DND-41 (cell line): ENCODE measurements at regions not wholly inside any gene's neighbourhood (a gene's known extent, or its start where the extent isn't known, plus 50 kb on each side); places are given as distances from the start of the nearest gene placed in this dataset.
"Not testable (repeated sequence)": the region's sequence is repeated elsewhere in the genome, so short reads cannot be mapped to it uniquely, and the experiment has no call there.

ENCODE experiments used
- ATAC-seq: fragments of 200-7000 bp; cut with Tn5 transposase; 3 replicates; pipeline ENCODE4 v1.9.1; 2021; ENCODE audit warnings: low read depth; ENCODE audit not compliant: insufficient read depth
- DNase-seq: peaks from one replicate; pipeline ENCODE4 v3.0.0-alpha.2; 2020
- H2AFZ ChIP-seq: 2 replicates; pipeline ENCODE4 v1.6.0; 2012; ENCODE audit warnings: low read depth, low read length
- H3K27ac ChIP-seq: 2 replicates; pipeline ENCODE4 v1.5.1; 2012; ENCODE audit warnings: low read length, inconsistent platforms
- H3K27me3 ChIP-seq: fragments of 200-600 bp; sonication (generic); 2 replicates; pipeline ENCODE4 v1.6.0; 2012; ENCODE audit warnings: low read length, mild to moderate bottlenecking, inconsistent platforms; ENCODE audit not compliant: insufficient read depth, poor library complexity
- H3K36me3 ChIP-seq: 2 replicates; pipeline ENCODE4 v1.5.1; 2012; ENCODE audit warnings: low read length, inconsistent platforms; ENCODE audit not compliant: insufficient read depth
- H3K4me1 ChIP-seq: 2 replicates; pipeline ENCODE4 v1.5.1; 2012; ENCODE audit warnings: mild to moderate bottlenecking, low read length; ENCODE audit not compliant: insufficient read depth
- H3K4me2 ChIP-seq: 2 replicates; pipeline ENCODE4 v1.6.0; 2012; ENCODE audit warnings: mild to moderate bottlenecking, moderate library complexity, low read length, inconsistent platforms; ENCODE audit not compliant: insufficient read depth
- H3K4me3 ChIP-seq, 2 experiments: fragments of 200-600 bp in 1 of 2; shearing (Covaris generic) in 1 of 2; 2 replicates each; pipeline ENCODE4 v1.5.1; 2012 to 2016; ENCODE audit warnings: inconsistent platforms in 2 of 2, low read length in 2 of 2, mild to moderate bottlenecking in 2 of 2, low read depth in 1 of 2, moderate library complexity in 1 of 2
- H3K79me2 ChIP-seq: 2 replicates; pipeline ENCODE4 v1.6.0; 2012; ENCODE audit warnings: low read length, inconsistent platforms; ENCODE audit not compliant: insufficient read depth
- H3K9ac ChIP-seq: 2 replicates; pipeline ENCODE4 v1.6.0; 2012; ENCODE audit warnings: low read depth, mild to moderate bottlenecking, inconsistent platforms, low read length, moderate library complexity
- H3K9me3 ChIP-seq: 2 replicates; pipeline ENCODE4 v1.5.1; 2012; ENCODE audit warnings: low read length, moderate library complexity, mild to moderate bottlenecking, inconsistent platforms; ENCODE audit not compliant: insufficient read depth, severe bottlenecking
- H4K20me1 ChIP-seq: 2 replicates; pipeline ENCODE4 v1.6.0; 2012; ENCODE audit warnings: low read length; ENCODE audit not compliant: insufficient read depth
- EZH2 ChIP-seq: IDR thresholded peaks from 3 replicates; pipeline ENCODE4 v1.6.1; 2012; ENCODE audit warnings: borderline replicate concordance, low read depth, mild to moderate bottlenecking, moderate library complexity, low read length, inconsistent platforms; ENCODE audit not compliant: severe bottlenecking
- TF ChIP-seq, protein P1 (sequence below): IDR thresholded peaks from 2 replicates; pipeline ENCODE4 v1.5.1; 2012; ENCODE audit warnings: borderline replicate concordance, low read length, moderate library complexity, mild to moderate bottlenecking; ENCODE audit not compliant: poor library complexity, severe bottlenecking; ENCODE audit errors: extremely low read depth

DNA sequence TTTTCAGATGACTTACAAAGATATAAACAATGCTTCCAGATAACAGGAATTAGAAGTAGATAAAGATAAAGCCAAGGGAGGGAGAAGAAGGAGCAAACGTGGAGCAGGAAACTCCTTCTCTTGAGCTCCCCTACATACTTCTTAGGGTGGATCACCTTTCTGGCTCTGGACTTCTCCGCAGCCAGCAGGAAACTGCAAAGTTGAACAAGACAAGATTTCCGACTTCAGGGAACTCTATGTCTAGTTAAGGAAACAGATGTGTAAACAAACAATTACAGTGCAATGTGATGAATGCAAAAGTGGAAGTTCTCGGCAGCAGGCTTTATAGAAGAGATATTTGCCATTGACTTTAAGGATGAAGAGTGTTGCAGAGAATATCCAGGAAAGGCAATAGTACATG, 134.0 kb upstream of the MARCKS start:
- Histone ChIP-seq H2AFZ (no peak overlapping the region), H4K20me1 (no peaks in the 10 kb centered on the region), H3K79me2 (no peaks in the 10 kb centered on the region), H3K4me2 (no peak overlapping the region), H3K9me3 (no peaks in the 10 kb centered on the region), H3K4me3 (no peak overlapping the region), H3K27ac (no peak overlapping the region), H3K36me3 (no peaks in the 10 kb centered on the region), H3K4me1 (no peaks in the 10 kb centered on the region), H3K9ac (no peak overlapping the region), H3K27me3 (no peaks in the 10 kb centered on the region)
- TF ChIP-seq, protein P1, sequence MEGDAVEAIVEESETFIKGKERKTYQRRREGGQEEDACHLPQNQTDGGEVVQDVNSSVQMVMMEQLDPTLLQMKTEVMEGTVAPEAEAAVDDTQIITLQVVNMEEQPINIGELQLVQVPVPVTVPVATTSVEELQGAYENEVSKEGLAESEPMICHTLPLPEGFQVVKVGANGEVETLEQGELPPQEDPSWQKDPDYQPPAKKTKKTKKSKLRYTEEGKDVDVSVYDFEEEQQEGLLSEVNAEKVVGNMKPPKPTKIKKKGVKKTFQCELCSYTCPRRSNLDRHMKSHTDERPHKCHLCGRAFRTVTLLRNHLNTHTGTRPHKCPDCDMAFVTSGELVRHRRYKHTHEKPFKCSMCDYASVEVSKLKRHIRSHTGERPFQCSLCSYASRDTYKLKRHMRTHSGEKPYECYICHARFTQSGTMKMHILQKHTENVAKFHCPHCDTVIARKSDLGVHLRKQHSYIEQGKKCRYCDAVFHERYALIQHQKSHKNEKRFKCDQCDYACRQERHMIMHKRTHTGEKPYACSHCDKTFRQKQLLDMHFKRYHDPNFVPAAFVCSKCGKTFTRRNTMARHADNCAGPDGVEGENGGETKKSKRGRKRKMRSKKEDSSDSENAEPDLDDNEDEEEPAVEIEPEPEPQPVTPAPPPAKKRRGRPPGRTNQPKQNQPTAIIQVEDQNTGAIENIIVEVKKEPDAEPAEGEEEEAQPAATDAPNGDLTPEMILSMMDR = no peak
- no peak for TF ChIP-seq EZH2
- DNase-seq = no peak
- ATAC-seq = no peak

DNA sequence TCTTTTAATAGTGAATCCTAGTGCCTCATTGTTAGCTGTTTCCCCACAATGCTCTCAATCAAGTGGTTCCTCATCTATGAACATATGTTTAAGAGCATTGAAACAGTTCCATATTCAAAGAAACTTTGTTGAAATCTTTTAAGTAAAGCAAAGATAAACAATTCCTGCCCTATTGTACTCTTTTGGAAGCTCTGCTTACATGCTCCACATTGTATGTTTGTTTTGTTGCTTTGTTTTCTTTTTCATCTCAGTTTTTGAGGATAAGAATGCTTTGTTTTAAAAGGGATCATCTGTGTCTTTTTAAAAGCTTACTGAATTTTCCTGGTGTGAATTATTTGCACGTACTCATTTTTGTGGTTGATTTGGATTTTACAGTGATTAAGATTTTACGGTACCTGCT, 132.2 kb upstream of the MARCKS start:
- H3K4me1 ChIP-seq, ATAC-seq, H3K79me2 ChIP-seq, H3K36me3 ChIP-seq, H3K27ac ChIP-seq, DNase-seq, H3K27me3 ChIP-seq, H4K20me1 ChIP-seq, H2AFZ ChIP-seq, H3K9ac ChIP-seq, H3K4me2 ChIP-seq, H3K9me3 ChIP-seq, H3K4me3 ChIP-seq: not testable (repeated sequence)

DNA sequence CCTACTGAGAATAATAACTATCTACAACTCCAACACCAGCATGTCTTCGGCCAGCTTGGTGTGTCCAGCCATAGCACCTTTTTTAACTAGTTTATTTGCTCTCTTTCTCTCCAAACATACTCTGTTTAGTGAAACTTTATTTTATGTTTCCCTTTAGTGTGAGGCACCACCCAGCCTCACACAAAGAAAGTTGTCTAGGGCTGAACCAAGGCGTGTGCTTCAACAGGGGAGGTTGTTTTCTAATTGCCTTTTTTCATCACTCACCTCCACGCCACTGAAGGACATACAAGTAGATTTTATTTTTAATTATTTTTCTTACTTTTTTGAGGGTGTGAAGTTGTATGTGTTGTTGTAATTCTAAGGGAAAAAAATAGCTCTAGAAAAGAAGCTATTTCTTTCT, 125.6 kb upstream of the MARCKS start:
- Histone ChIP-seq H2AFZ (no peak overlapping the region), H3K4me3 (no peak overlapping the region), H3K9ac (no peak overlapping the region), H3K27me3 (no peaks in the 10 kb centered on the region), H3K4me2 (no peak overlapping the region), H3K4me1 (no peaks in the 10 kb centered on the region), H4K20me1 (no peaks in the 10 kb centered on the region), H3K36me3 (no peaks in the 10 kb centered on the region), H3K9me3 (no peaks in the 10 kb centered on the region), H3K79me2 (no peaks in the 10 kb centered on the region), H3K27ac (no peak overlapping the region)
- DNase-seq = no peak
- TF ChIP-seq EZH2 = no peak
- TF ChIP-seq, protein P1 = no peak
- no peak for ATAC-seq

DNA sequence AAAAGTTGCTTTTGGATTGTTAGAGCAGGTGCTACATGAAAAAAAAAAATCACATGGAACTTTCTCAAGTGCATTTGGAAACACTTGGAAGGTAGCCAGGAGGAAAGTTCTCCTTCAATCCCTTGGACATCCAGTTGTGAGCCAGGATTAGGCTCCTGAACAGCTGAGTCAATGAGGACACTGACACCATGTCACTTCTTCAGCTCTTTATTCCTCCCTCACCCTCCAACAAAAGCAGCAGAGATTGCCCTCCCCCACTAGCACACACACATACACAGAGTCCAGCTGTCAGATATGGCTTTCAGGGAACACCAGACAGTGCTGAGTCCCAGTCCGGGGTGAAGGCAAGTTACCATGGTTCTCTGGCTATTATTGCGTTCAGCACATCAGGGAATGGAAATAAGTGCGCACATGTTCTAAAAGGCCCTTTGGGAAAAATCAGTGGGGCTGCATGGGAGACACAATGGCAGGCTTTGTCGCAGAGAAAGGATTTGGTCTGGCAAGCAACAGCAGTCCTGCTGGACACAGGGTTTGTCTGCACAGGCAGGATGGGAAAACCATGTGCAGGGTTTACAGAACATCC, 124.7 kb upstream of the MARCKS start:
- Histone ChIP-seq H3K27ac (no peak overlapping the region), H3K9ac (no peak overlapping the region), H3K9me3 (no peaks in the 10 kb centered on the region), H2AFZ (no peak overlapping the region), H3K4me2 (no peak overlapping the region), H4K20me1 (no peaks in the 10 kb centered on the region), H3K79me2 (no peaks in the 10 kb centered on the region), H3K4me1 (no peaks in the 10 kb centered on the region), H3K27me3 (no peaks in the 10 kb centered on the region), H3K36me3 (no peaks in the 10 kb centered on the region), H3K4me3 (no peak overlapping the region)
- TF ChIP-seq, protein P1 = no peak
- TF ChIP-seq EZH2 = no peak
- ATAC-seq (no peak), DNase-seq (no peak)
